ENCODE measurements at regions not wholly inside any gene's neighbourhood (a gene's known extent, or its start where the extent isn't known, plus 50 kb on each side); places are given as distances from the start of the nearest gene placed in this dataset.
"Not testable (repeated sequence)": the region's sequence is repeated elsewhere in the genome, so short reads cannot be mapped to it uniquely, and the experiment has no call there.

DNA sequence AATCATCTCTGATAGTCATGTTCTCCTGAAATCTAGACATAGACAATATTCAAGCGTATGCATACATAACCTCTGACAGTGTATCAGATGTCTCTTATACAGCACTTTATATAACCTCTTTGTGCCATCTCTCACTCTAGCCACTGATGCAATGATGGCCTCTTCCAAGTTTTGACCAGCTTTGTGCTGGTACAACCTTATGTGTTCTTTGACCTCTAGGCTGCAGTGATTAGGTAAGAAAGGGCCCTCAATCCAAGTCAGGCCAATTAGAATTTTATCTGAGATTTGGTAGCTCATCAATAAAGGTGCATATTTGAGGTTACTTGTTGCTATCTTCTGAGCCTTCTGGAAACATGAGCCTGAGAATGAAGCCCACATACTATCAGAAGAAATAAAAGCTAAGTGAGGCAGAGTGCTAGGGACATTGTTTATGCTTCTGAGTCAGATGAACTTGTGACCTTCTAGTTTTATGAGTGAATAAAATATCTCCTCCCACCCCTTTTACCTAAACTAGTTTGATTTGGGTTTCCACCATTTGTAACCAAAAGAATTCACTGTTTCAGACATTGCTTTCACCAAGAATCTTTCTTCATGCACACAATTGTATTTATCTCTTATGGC, 283.2 kb upstream of the SUCLG2 start:
- intact Hi-C loops (cut with micrococcal nuclease) = no loop called here
- H3K9me3 Mint-ChIP-seq = peaks cover 7% of the 10 kb centered on the region
- no peaks in the 10 kb centered on the region for H3K27me3 Mint-ChIP-seq
- H3K4me3 Mint-ChIP-seq = no peak overlapping the region
- no peak overlapping the region for H3K27ac Mint-ChIP-seq
- no peaks in the 10 kb centered on the region for H3K36me3 Mint-ChIP-seq (ENCODE audit: low read depth)
- POLR2A ChIA-PET = no interaction called here
- DNase-seq = no peak
- TF ChIP-seq, protein P1, sequence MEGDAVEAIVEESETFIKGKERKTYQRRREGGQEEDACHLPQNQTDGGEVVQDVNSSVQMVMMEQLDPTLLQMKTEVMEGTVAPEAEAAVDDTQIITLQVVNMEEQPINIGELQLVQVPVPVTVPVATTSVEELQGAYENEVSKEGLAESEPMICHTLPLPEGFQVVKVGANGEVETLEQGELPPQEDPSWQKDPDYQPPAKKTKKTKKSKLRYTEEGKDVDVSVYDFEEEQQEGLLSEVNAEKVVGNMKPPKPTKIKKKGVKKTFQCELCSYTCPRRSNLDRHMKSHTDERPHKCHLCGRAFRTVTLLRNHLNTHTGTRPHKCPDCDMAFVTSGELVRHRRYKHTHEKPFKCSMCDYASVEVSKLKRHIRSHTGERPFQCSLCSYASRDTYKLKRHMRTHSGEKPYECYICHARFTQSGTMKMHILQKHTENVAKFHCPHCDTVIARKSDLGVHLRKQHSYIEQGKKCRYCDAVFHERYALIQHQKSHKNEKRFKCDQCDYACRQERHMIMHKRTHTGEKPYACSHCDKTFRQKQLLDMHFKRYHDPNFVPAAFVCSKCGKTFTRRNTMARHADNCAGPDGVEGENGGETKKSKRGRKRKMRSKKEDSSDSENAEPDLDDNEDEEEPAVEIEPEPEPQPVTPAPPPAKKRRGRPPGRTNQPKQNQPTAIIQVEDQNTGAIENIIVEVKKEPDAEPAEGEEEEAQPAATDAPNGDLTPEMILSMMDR (IDR thresholded peaks at IDR 0.05) = no peak
- CTCF ChIA-PET = no interaction called here
- ATAC-seq (ENCODE audit: low read depth) = no peak
- H3K4me1 Mint-ChIP-seq = no peaks in the 10 kb centered on the region

DNA sequence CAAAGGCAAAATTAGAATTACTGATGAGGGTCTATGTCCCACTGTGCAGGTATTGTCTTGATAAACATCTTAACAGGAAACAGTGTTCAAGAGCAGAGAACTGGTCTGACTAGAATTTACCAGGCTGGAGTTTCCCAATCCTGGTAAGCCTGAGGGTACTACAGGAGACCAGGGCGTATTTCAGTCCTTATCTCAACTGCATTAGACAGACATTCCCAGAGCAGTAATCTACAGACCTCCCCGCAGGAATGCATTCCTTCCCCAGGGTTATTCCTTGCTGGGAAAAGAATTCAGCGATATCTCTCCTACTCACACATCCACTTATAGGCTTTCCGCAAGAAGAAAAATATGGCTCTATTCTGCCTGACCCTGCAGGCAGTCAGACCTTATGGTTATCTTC, 276.0 kb upstream of the SUCLG2 start:
- CTCF ChIA-PET; H3K36me3 Mint-ChIP-seq (ENCODE audit: low read depth); H3K9me3 Mint-ChIP-seq; H3K4me1 Mint-ChIP-seq; H3K27me3 Mint-ChIP-seq; H3K27ac Mint-ChIP-seq; ATAC-seq (ENCODE audit: low read depth); intact Hi-C loops (cut with micrococcal nuclease); DNase-seq; H3K4me3 Mint-ChIP-seq; POLR2A ChIA-PET: not testable (repeated sequence)

DNA sequence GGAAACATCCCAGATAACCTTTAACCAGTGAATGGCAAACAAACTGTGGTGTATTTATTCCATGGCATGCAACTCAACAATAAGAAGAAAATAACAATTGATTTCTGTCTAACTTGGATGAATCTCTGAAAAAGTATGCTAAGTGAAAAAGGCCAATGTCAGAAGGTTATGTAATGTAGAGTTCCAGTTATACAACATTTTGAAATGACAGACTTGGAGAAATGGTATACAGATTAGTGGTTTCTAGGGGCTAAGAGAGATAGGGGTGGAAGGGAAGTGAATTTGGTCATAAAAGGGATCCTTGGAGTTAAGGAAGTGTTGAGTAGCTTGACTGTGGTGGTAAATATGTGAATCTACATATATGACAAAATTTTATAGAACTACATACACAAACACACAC, 269.4 kb upstream of the SUCLG2 start:
- no peak for DNase-seq
- intact Hi-C loops (cut with micrococcal nuclease) = no loop called here
- ChIA-PET POLR2A (no interaction called here), CTCF (no interaction called here)
- Mint-ChIP-seq H3K27me3 (peaks cover 7% of the 10 kb centered on the region), H3K4me1 (no peaks in the 10 kb centered on the region), H3K4me3 (no peak overlapping the region), H3K9me3 (peaks cover 3% of the 10 kb centered on the region), H3K27ac (no peak overlapping the region), H3K36me3 (ENCODE audit: low read depth) (no peaks in the 10 kb centered on the region)
- TF ChIP-seq, protein P1 (IDR thresholded peaks at IDR 0.05) = no peak
- ATAC-seq (ENCODE audit: low read depth) = no peak

DNA sequence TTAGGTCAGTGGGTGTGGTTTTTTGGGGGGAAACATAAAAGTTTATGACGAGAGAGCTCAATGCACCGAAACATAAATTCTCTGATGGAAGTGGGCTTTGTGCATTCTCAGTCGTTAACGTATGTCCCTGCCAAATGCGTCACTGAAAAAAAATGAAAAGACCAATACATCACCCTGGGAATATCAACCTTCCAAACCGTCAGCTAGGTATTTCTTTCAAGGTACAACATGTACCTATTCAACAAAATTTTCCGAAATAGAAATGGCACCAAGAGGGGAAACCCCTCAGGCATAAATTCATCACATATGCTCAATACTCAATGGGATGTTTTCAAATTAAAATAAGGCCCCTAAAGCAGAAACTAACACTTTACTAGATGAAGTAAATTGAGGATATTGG, 266.6 kb upstream of the SUCLG2 start:
- Mint-ChIP-seq H3K9me3 (peaks cover 3% of the 10 kb centered on the region), H3K36me3 (ENCODE audit: low read depth) (no peaks in the 10 kb centered on the region), H3K4me3 (no peak overlapping the region), H3K4me1 (no peaks in the 10 kb centered on the region), H3K27ac (no peak overlapping the region), H3K27me3 (peaks cover 3% of the 10 kb centered on the region)
- ATAC-seq (ENCODE audit: low read depth) (no peak), DNase-seq (no peak)
- TF ChIP-seq, protein P1 (IDR thresholded peaks at IDR 0.05) = no peak
- ChIA-PET CTCF (no interaction called here), POLR2A (no interaction called here)
- intact Hi-C loops (cut with micrococcal nuclease) = no loop called here

DNA sequence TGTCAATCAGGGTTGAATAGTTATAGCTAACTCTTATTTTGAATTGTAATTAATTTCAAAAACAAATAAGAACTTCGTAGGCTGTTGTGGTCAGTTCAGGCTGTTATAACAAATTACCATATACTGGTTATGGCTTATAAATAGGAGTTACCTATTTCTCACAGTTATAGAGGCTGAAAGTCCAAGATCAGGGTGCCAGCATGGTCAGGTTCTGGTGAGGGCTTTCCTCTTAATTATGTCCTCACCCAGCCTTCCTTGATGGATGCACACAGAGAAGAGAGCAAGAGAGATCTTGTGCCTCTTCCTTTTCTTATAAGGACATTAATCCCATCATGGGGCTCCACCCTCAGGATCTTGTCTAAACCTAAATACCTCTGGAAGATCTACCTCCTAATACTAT, 265.9 kb upstream of the SUCLG2 start:
- ChIA-PET POLR2A (no interaction called here), CTCF (no interaction called here)
- Mint-ChIP-seq H3K27ac (no peak overlapping the region), H3K36me3 (ENCODE audit: low read depth) (no peaks in the 10 kb centered on the region), H3K4me1 (no peaks in the 10 kb centered on the region), H3K4me3 (no peak overlapping the region), H3K27me3 (peaks cover 3% of the 10 kb centered on the region), H3K9me3 (peaks cover 3% of the 10 kb centered on the region)
- ATAC-seq (ENCODE audit: low read depth) (no peak), DNase-seq (no peak)
- intact Hi-C loops (cut with micrococcal nuclease) = no loop called here
- TF ChIP-seq, protein P1 (IDR thresholded peaks at IDR 0.05) = no peak

DNA sequence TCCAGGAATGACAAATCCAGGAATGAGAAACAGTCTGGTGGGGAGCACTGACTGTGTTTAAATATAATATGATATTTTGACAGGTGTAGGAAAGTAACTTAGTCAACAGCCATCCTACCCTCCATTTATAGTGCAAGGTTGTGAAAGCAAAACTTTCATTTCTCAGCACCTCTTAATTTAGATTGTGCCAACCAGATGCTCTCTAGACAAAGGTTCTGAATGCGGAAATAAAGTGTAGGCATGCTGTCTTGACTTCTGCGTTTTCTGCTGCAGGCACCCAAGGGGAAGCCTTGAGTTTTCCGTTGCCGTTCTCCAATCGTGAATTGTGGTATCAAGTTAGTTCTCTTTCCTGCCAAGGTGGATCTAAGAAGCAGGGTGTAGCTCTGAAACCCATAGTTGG, 261.9 kb upstream of the SUCLG2 start:
- POLR2A ChIA-PET = no interaction called here
- ATAC-seq (ENCODE audit: low read depth) (no peak), DNase-seq (no peak)
- Mint-ChIP-seq H3K27me3 (no peaks in the 10 kb centered on the region), H3K9me3 (no peaks in the 10 kb centered on the region), H3K4me1 (no peaks in the 10 kb centered on the region), H3K36me3 (ENCODE audit: low read depth) (no peaks in the 10 kb centered on the region), H3K4me3 (no peak overlapping the region), H3K27ac (no peak overlapping the region)
- CTCF ChIA-PET = no interaction called here
- intact Hi-C loops (cut with micrococcal nuclease) = no loop called here
- TF ChIP-seq, protein P1 (IDR thresholded peaks at IDR 0.05) = no peak
